ENCODE measurements at regions not wholly inside any gene's neighbourhood (a gene's known extent, or its start where the extent isn't known, plus 50 kb on each side); places are given as distances from the start of the nearest gene placed in this dataset.

- intact Hi-C loops (cut with DNase I), result no loop called here
- DNase-seq, result peak in 3 of 42 donors; percentile 7 to 42 (median 27)
Measured at GRCh38 chr17:83144421-83145357, 65.3 kb downstream of the METRNL start.

- DNase-seq, result no peak
- intact Hi-C loops (cut with DNase I), result no loop called here
Measured at GRCh38 chr17:83145358-83145738, 65.9 kb downstream of the METRNL start.

GRCh38 chr17:83145831-83146230, 66.4 kb downstream of the METRNL start:
- intact Hi-C loops (cut with DNase I), result no loop called here
- peak in 3 of 42 donors; percentile 0 to 25 (median 25) for DNase-seq

- intact Hi-C loops (cut with DNase I), result no loop called here
- DNase-seq, result peak in 1 of 42 donors; percentile 4
Measured at GRCh38 chr17:83146347-83146746, 66.9 kb downstream of the METRNL start.

GRCh38 chr17:83147280-83147679, 67.9 kb downstream of the METRNL start:
- intact Hi-C loops (cut with DNase I), result no loop called here
- no peak for DNase-seq

GRCh38 chr17:83148317-83149028, 69.1 kb downstream of the METRNL start:
- DNase-seq, result peak in 1 of 42 donors; percentile 32
- intact Hi-C loops (cut with DNase I), result no loop called here

- DNase-seq, result peak in 2 of 42 donors; percentile 32 to 37
- intact Hi-C loops (cut with DNase I), result no loop called here
Measured at GRCh38 chr17:83149029-83149725, 69.8 kb downstream of the METRNL start.

GRCh38 chr17:83149761-83150251, 70.4 kb downstream of the METRNL start:
- intact Hi-C loops (cut with DNase I), result no loop called here
- peak in 3 of 42 donors; percentile 7 to 37 (median 28) for DNase-seq

GRCh38 chr17:83150369-83151055, 71.1 kb downstream of the METRNL start:
- intact Hi-C loops (cut with DNase I), result no loop called here
- DNase-seq, result peak in 3 of 42 donors; percentile 4 to 34 (median 20)

- DNase-seq, result peak in 1 of 42 donors; percentile 5
- intact Hi-C loops (cut with DNase I), result no loop called here
Measured at GRCh38 chr17:83151056-83151441, 71.6 kb downstream of the METRNL start.

GRCh38 chr17:83151442-83152226, 72.2 kb downstream of the METRNL start:
- intact Hi-C loops (cut with DNase I), result no loop called here
- DNase-seq, result peak in 2 of 42 donors; percentile 30 to 36

- intact Hi-C loops (cut with DNase I), result no loop called here
- peak in 2 of 42 donors; percentile 25 for DNase-seq
Measured at GRCh38 chr17:83152227-83152744, 72.9 kb downstream of the METRNL start.

GRCh38 chr17:83152745-83153611, 73.6 kb downstream of the METRNL start:
- intact Hi-C loops (cut with DNase I), result no loop called here
- DNase-seq, result peak in 20 of 42 donors; percentile 17 to 62 (median 37)

- peak in 2 of 42 donors; percentile 24 to 34 for DNase-seq
- intact Hi-C loops (cut with DNase I), result no loop called here
Measured at GRCh38 chr17:83153681-83154310, 74.4 kb downstream of the METRNL start.

- peak in 2 of 42 donors; percentile 13 to 31 for DNase-seq
- intact Hi-C loops (cut with DNase I), result no loop called here
Measured at GRCh38 chr17:83154311-83155127, 75.1 kb downstream of the METRNL start.
